CD4-positive, alpha-beta T cell (primary cell): ENCODE measurements at regions not wholly inside any gene's neighbourhood (a gene's known extent, or its start where the extent isn't known, plus 50 kb on each side); places are given as distances from the start of the nearest gene placed in this dataset.

ENCODE experiments used
- ATAC-seq: fragments of 200-7000 bp; cut with Tn5 transposase; one replicate; pipeline ENCODE4 v1.10.0; 2022; ENCODE audit warnings: mild to moderate bottlenecking; ENCODE audit not compliant: poor library complexity
- CTCF ChIA-PET: fragments of 350-600 bp; sonication (Branson Sonifier 250); formaldehyde crosslinking; loops from one replicate; lab custom pipeline; 2021; ENCODE audit warnings: antibody characterized with exemption, inconsistent platforms; lab: Charles Lee
- POLR2A ChIA-PET: fragments of 350-600 bp; sonication (Branson Sonifier 250); formaldehyde crosslinking; loops from one replicate; lab custom pipeline; 2021; ENCODE audit warnings: antibody characterized with exemption, inconsistent platforms; lab: Charles Lee
- DNase-seq, 14 experiments: peaks; one replicate each; pipeline ENCODE4 v3.0.0-alpha.2; 2013 to 2020; ENCODE audit warnings: mixed read lengths in 2 of 14
- H3K27ac ChIP-seq, 2 donors: one replicate each; pipeline versions ENCODE4 v1.5.1 to v1.7.0; 2013; ENCODE audit warnings: low read length in 2 of 2, low read depth in 1 of 2, mild to moderate bottlenecking in 1 of 2
- H3K27me3 ChIP-seq, 2 experiments: 1 replicate in 1 of 2; 2 replicates in 1 of 2; pipeline versions ENCODE4 v1.6.1 to v1.7.0; 2013; ENCODE audit warnings: low read length in 2 of 2, control low read depth in 1 of 2, mild to moderate bottlenecking in 1 of 2, moderate library complexity in 1 of 2; ENCODE audit not compliant: insufficient read depth in 2 of 2, control insufficient read depth in 1 of 2
- H3K36me3 ChIP-seq: one replicate; pipeline ENCODE4 v1.6.1; 2013; ENCODE audit warnings: low read length, control low read depth; ENCODE audit not compliant: insufficient read depth
- H3K4me1 ChIP-seq: one replicate; pipeline ENCODE4 v1.6.1; 2013; ENCODE audit warnings: low read length, control low read depth; ENCODE audit not compliant: insufficient read depth
- H3K4me3 ChIP-seq: one replicate; pipeline ENCODE4 v1.5.1; 2013; ENCODE audit warnings: mild to moderate bottlenecking, low read length, moderate library complexity
- H3K9me3 ChIP-seq, 2 experiments: 1 replicate in 1 of 2; 2 replicates in 1 of 2; pipeline versions ENCODE4 v1.6.1 to v1.7.0; 2013; ENCODE audit warnings: low read length in 2 of 2, mild to moderate bottlenecking in 2 of 2, control low read depth in 1 of 2, moderate library complexity in 1 of 2; ENCODE audit not compliant: control insufficient read depth in 1 of 2, insufficient read depth in 1 of 2
- H3K27ac Mint-ChIP-seq: one replicate; pipeline ENCODE4 v1.8.0; 2020; ENCODE audit warnings: mixed read lengths
- H3K27me3 Mint-ChIP-seq: one replicate; pipeline ENCODE4 v1.8.0; 2021; ENCODE audit warnings: mixed read lengths
- H3K36me3 Mint-ChIP-seq: one replicate; pipeline ENCODE4 v1.8.0; 2021; ENCODE audit warnings: low read depth, mixed read lengths
- H3K4me1 Mint-ChIP-seq: one replicate; pipeline ENCODE4 v1.8.0; 2021; ENCODE audit warnings: low read depth, mixed read lengths
- H3K4me3 Mint-ChIP-seq: one replicate; pipeline ENCODE4 v1.8.0; 2020; ENCODE audit warnings: mild to moderate bottlenecking, mixed read lengths
- H3K9me3 Mint-ChIP-seq: one replicate; pipeline ENCODE4 v1.8.0; 2020; ENCODE audit warnings: mixed read lengths
- intact Hi-C, 2 experiments: fragments of 100-400 bp; cut with DNase I in 1 of 2; cut with micrococcal nuclease in 1 of 2; formaldehyde crosslinking; loops; one replicate each; pipeline versions ENCODE4 v1.15.1 to v1.9.0; 2023 to 2025; cut with DNase I, micrococcal nuclease
- TF ChIP-seq, protein P1 (sequence below): fragments of 200-600 bp; IDR thresholded peaks from one replicate; pipeline ENCODE4 v1.8.0; 2022; ENCODE audit warnings: antibody characterized with exemption, mild to moderate bottlenecking

DNA sequence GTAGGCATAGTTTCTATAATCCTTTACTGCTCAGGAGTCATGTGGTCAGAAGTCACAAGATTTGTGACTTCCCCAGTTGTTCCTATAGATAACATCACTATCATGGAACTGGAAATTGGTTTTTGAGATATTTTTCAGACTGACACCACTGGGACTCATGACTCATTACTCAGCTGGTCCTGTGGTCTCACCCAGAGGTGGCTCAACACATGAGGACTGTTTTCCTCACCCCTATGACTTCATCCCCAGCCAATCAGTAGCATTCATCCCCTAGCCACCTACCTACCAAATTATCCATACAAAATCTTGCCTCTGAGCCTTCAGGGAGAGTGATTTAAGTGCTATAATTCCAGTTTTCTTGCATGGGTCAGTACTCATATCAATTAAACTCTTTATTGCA, 1217.7 kb downstream of the EPHA7 start:
- intact Hi-C loops, result no loop called here
- ATAC-seq (no peak), DNase-seq (no peak)
- TF ChIP-seq, protein P1, sequence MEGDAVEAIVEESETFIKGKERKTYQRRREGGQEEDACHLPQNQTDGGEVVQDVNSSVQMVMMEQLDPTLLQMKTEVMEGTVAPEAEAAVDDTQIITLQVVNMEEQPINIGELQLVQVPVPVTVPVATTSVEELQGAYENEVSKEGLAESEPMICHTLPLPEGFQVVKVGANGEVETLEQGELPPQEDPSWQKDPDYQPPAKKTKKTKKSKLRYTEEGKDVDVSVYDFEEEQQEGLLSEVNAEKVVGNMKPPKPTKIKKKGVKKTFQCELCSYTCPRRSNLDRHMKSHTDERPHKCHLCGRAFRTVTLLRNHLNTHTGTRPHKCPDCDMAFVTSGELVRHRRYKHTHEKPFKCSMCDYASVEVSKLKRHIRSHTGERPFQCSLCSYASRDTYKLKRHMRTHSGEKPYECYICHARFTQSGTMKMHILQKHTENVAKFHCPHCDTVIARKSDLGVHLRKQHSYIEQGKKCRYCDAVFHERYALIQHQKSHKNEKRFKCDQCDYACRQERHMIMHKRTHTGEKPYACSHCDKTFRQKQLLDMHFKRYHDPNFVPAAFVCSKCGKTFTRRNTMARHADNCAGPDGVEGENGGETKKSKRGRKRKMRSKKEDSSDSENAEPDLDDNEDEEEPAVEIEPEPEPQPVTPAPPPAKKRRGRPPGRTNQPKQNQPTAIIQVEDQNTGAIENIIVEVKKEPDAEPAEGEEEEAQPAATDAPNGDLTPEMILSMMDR, result no peak
- Mint-ChIP-seq H3K27me3 (no peaks in the 10 kb centered on the region), H3K4me3 (no peak overlapping the region), H3K36me3 (no peaks in the 10 kb centered on the region), H3K27ac (no peak overlapping the region), H3K9me3 (peaks cover 6% of the 10 kb centered on the region), H3K4me1 (no peaks in the 10 kb centered on the region)
- H3K4me1 ChIP-seq, result no peaks in the 10 kb centered on the region
- no peaks in the 10 kb centered on the region for H3K27me3 ChIP-seq
- H3K9me3 ChIP-seq, result no peaks in the 10 kb centered on the region
- no peak overlapping the region for H3K4me3 ChIP-seq
- no peaks in the 10 kb centered on the region for H3K36me3 ChIP-seq
- POLR2A ChIA-PET, result no interaction called here
- no peak overlapping the region for H3K27ac ChIP-seq
- CTCF ChIA-PET, result no interaction called here

DNA sequence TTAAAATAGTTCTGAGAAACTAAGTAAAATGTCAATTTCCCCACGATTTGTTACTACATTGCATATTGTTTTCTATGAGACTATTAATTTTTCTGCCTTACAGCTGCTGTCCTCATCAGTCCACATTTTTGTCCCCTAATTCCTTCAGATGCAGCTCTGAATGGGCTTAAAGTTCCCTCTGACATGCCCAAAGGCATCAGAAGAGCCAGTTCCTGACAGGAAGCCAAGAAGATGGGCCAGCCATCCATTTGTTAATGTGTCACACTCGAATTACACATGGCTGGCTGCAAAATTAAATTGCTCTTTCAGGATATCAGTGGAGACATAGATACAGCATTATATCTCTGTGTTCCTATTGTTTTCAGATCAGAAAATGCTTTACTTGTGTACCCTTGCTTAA, 1223.0 kb downstream of the EPHA7 start:
- DNase-seq (no peak), ATAC-seq (no peak)
- no peak overlapping the region for H3K4me3 ChIP-seq
- Mint-ChIP-seq H3K27ac (no peak overlapping the region), H3K36me3 (no peaks in the 10 kb centered on the region), H3K4me1 (no peaks in the 10 kb centered on the region), H3K9me3 (peaks cover 9% of the 10 kb centered on the region), H3K4me3 (no peak overlapping the region), H3K27me3 (no peaks in the 10 kb centered on the region)
- ChIA-PET CTCF (no interaction called here), POLR2A (no interaction called here)
- TF ChIP-seq, protein P1, result no peak
- peaks cover 0 to 8% of the 10 kb centered on the region in 2 experiments for H3K9me3 ChIP-seq
- no peaks in the 10 kb centered on the region for H3K27me3 ChIP-seq
- intact Hi-C loops, result no loop called here
- no peaks in the 10 kb centered on the region for H3K4me1 ChIP-seq
- H3K27ac ChIP-seq, result no peak overlapping the region
- H3K36me3 ChIP-seq, result no peaks in the 10 kb centered on the region

- Mint-ChIP-seq H3K9me3 (peaks cover 13% of the 10 kb centered on the region), H3K4me1 (no peaks in the 10 kb centered on the region), H3K36me3 (no peaks in the 10 kb centered on the region), H3K4me3 (no peak overlapping the region), H3K27me3 (no peaks in the 10 kb centered on the region), H3K27ac (no peak overlapping the region)
- no peak overlapping the region for H3K27ac ChIP-seq
- no peaks in the 10 kb centered on the region for H3K27me3 ChIP-seq
- no peaks in the 10 kb centered on the region for H3K36me3 ChIP-seq
- ChIA-PET POLR2A (no interaction called here), CTCF (no interaction called here)
- ATAC-seq (no peak), DNase-seq (no peak)
- TF ChIP-seq, protein P1, result no peak
- H3K4me3 ChIP-seq, result no peak overlapping the region
- intact Hi-C loops, result no loop called here
- H3K9me3 ChIP-seq, result peaks cover 0 to 8% of the 10 kb centered on the region in 2 experiments
- H3K4me1 ChIP-seq, result no peaks in the 10 kb centered on the region
These were observed 1223.6 kb downstream of the EPHA7 start for GRCh38 chr6:92195796-92196195.
